RWPE1 (cell line): ENCODE measurements at regions not wholly inside any gene's neighbourhood (a gene's known extent, or its start where the extent isn't known, plus 50 kb on each side); places are given as distances from the start of the nearest gene placed in this dataset.

Experiments
- CTCF ChIA-PET: fragments of 350-600 bp; sonication (Branson Sonifier 250); formaldehyde crosslinking; extraction: SDS; loops from one replicate; lab custom pipeline; 2021; lab: Yijun Ruan, JAX
- POLR2A ChIA-PET: fragments of 400-600 bp; formaldehyde crosslinking; extraction: SDS; loops from one replicate; lab custom pipeline; 2020; ENCODE audit warnings: antibody characterized with exemption; ENCODE audit not compliant: low non-redundant PET; lab: Yijun Ruan, JAX
- DNase-seq: peaks from one replicate; pipeline ENCODE4 v3.0.0; 2012; ENCODE audit warnings: low spot score
- H3K27ac ChIP-seq: fragments of 450-650 bp; 2 replicates; pipeline ENCODE4 v1.5.1; 2017
- TF ChIP-seq, protein P1 (sequence below): fragments of 450-650 bp; conservative IDR thresholded peaks from 2 replicates; pipeline ENCODE4 v1.5.1; 2017; ENCODE audit warnings: low read depth, mild to moderate bottlenecking

DNA sequence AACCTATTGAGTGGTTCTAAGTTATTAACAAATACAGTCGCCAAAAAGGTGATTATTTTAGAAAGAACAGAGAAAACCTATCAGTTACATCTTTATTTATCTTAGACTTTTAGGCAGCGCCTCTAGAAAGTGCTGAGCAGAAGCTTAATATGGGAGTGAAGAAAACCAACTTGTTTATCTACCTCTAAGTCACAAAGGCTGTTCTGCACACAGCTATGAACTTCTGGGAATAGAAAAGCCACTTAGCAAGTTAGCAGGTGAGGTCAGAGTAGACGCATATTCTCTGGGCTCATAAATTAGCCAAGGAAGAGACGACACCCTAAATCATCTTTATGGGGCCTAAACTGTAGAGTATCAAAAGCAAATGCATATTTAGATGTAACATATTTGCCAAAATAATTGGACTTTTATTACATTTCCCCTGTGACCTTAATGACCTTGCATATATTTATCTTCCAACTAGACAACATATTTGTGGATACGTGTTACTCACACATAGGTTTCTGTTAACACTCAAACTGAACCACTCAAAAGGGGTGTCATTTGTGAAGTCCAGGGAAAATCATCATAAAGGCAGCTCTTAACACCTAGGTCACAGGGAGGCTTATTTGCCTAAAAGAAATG lies 267.1 kb downstream of the ADGB start:
- TF ChIP-seq, protein P1, sequence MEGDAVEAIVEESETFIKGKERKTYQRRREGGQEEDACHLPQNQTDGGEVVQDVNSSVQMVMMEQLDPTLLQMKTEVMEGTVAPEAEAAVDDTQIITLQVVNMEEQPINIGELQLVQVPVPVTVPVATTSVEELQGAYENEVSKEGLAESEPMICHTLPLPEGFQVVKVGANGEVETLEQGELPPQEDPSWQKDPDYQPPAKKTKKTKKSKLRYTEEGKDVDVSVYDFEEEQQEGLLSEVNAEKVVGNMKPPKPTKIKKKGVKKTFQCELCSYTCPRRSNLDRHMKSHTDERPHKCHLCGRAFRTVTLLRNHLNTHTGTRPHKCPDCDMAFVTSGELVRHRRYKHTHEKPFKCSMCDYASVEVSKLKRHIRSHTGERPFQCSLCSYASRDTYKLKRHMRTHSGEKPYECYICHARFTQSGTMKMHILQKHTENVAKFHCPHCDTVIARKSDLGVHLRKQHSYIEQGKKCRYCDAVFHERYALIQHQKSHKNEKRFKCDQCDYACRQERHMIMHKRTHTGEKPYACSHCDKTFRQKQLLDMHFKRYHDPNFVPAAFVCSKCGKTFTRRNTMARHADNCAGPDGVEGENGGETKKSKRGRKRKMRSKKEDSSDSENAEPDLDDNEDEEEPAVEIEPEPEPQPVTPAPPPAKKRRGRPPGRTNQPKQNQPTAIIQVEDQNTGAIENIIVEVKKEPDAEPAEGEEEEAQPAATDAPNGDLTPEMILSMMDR: no peak
- no peak overlapping the region for H3K27ac ChIP-seq
- ChIA-PET POLR2A (no interaction called here), CTCF (interaction anchor here (0.7 kb wide), 1 partner anchor 727 kb away, joined by 3 read pairs; no protein-coding TSS in a partner anchor)
- no peak for DNase-seq

GRCh38 chr6:146866731-146867414 lies 268.1 kb downstream of the ADGB start:
- H3K27ac ChIP-seq: no peak overlapping the region

DNA sequence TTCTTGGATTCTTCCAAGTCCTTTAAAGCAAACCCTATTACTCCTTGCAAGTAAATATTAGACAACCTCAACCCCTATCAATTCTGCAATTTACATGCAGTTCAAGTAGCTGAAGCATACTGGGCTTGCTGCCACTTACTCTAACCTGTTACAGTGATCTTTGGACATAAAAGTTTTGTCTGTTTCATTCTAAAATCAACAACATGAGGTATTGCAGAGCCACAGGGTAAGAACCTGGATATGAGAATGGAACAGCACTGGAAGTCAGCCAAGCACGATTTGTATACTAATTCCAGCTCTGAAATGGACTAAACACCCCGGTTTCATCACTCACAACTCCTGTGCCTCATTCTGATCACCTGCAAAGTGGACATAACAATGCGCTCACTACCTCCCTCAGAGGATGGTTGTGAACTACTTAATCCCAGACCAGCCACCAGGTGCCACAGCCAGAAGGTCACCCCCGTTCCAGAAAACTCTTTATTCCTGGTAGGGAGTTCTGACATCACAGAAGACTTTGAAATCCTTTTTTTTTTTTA lies 270.0 kb downstream of the ADGB start:
- ChIA-PET CTCF (no interaction called here), POLR2A (no interaction called here)
- no peak overlapping the region for H3K27ac ChIP-seq
- no peak for DNase-seq
- TF ChIP-seq, protein P1: no peak

More at GRCh38 chr6:146866731-146867414, 268.1 kb downstream of the ADGB start:
- ChIA-PET CTCF (no interaction called here), POLR2A (no interaction called here)
- no peak for DNase-seq
- TF ChIP-seq, protein P1: no peak

DNA sequence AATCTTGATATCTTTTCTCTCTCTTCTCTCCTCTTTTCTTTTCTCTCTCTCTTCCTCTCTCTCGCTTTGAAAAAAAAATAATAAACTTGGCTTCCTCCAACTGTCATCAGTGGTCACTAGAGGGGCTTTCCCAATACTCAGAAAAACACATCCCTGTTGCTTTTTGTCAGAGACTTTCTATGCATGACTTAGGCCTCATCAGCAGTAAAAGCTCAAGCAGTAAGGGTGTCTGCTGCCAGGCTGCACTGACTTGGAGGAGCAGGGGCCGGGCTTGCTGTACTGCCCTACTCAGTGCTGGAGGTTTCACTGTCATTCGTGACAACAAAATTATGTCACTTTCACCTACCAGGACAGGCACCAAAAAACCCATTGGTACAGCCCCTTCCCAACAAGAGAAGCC lies 272.0 kb downstream of the ADGB start:
- TF ChIP-seq, protein P1: no peak
- ChIA-PET POLR2A (no interaction called here), CTCF (interaction anchor here (0.7 kb wide), 1 partner anchor 206 kb away, joined by 9 read pairs; no protein-coding TSS in a partner anchor)
- DNase-seq: no peak
- no peak overlapping the region for H3K27ac ChIP-seq

- DNase-seq: no peak
- ChIA-PET POLR2A (no interaction called here), CTCF (interaction anchor here (0.7 kb wide), 1 partner anchor 80 kb away, joined by 3 read pairs; no protein-coding TSS in a partner anchor)
- H3K27ac ChIP-seq: no peak overlapping the region
- TF ChIP-seq, protein P1: no peak
These were observed 273.0 kb downstream of the ADGB start for GRCh38 chr6:146871611-146872425.

GRCh38 chr6:146872426-146872785 lies 273.6 kb downstream of the ADGB start:
- no peak overlapping the region for H3K27ac ChIP-seq
- ChIA-PET POLR2A (no interaction called here), CTCF (interaction anchor here (0.6 kb wide), 1 partner anchor 221 kb away, joined by 4 read pairs; no protein-coding TSS in a partner anchor)
- TF ChIP-seq, protein P1: no peak
- DNase-seq: no peak
